ENCODE measurements at regions not wholly inside any gene's neighbourhood (a gene's known extent, or its start where the extent isn't known, plus 50 kb on each side); places are given as distances from the start of the nearest gene placed in this dataset.

- no peaks in the 10 kb centered on the region for H3K79me2 ChIP-seq (ENCODE audit: insufficient read depth, low read length)
- no peak overlapping the region for H3K9ac ChIP-seq (ENCODE audit: low read length)
- DNase-seq (ENCODE audit: low read depth, low spot score) (no peak), ATAC-seq (no peak)
- CTCF ChIA-PET: no interaction called here
- H3K27me3 ChIP-seq (ENCODE audit: insufficient read depth, low read length): no peaks in the 10 kb centered on the region
- H3K4me1 ChIP-seq (ENCODE audit: control insufficient read depth in 1 of 2, insufficient read depth in 2 of 2, low read length in 2 of 2): 0 out of 4 replicates have a peak, but pooled peaks cover 0 to 3% of the 10 kb centered on the region in 2 experiments
- no peak overlapping the region for H3K27ac ChIP-seq (ENCODE audit: low read depth, low read length)
- no peaks in the 10 kb centered on the region for H3K9me3 ChIP-seq (ENCODE audit: control insufficient read depth in 1 of 2, insufficient read depth in 1 of 2, low read depth in 1 of 2, low read length in 2 of 2)
- intact Hi-C loops (cut with micrococcal nuclease): no loop called here
- TF ChIP-seq SIN3A (IDR thresholded peaks at IDR 0.05; ENCODE audit: low read depth) (no peak), CTCF (IDR thresholded peaks at IDR 0.05 in 2 of 3, conservative IDR thresholded peaks at IDR 0.05 in 1 of 3; ENCODE audit: borderline replicate concordance in 1 of 3, insufficient read depth in 1 of 3, low read depth in 2 of 3, low read length in 2 of 3) (no peak), EGR1 (IDR thresholded peaks at IDR 0.05; ENCODE audit: low read depth) (no peak), FOSL1 (IDR thresholded peaks at IDR 0.05; ENCODE audit: low read depth) (no peak), REST (IDR thresholded peaks at IDR 0.05; ENCODE audit: low read depth) (no peak), EZH2 (IDR thresholded peaks at IDR 0.05) (no peak), SRF (IDR thresholded peaks at IDR 0.05; ENCODE audit: low read depth) (no peak), TCF7L2 (IDR thresholded peaks at IDR 0.05; ENCODE audit: borderline replicate concordance, extremely low read depth, insufficient read depth, insufficient read length) (no peak), SP1 (IDR thresholded peaks at IDR 0.05; ENCODE audit: low read depth) (no peak), ZNF274 (IDR thresholded peaks at IDR 0.05; ENCODE audit: low read depth, low read length) (no peak), ELF1 (IDR thresholded peaks at IDR 0.05; ENCODE audit: borderline replicate concordance, low read depth) (no peak), ZFX (IDR thresholded peaks at IDR 0.05) (no peak), POLR2A (IDR thresholded peaks at IDR 0.05; ENCODE audit: borderline replicate concordance, extremely low read depth, insufficient read depth, insufficient read length) (no peak)
- TF ChIP-seq, protein P1, sequence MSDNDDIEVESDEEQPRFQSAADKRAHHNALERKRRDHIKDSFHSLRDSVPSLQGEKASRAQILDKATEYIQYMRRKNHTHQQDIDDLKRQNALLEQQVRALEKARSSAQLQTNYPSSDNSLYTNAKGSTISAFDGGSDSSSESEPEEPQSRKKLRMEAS (IDR thresholded peaks at IDR 0.05): no peak
- TF ChIP-seq, protein P2, sequence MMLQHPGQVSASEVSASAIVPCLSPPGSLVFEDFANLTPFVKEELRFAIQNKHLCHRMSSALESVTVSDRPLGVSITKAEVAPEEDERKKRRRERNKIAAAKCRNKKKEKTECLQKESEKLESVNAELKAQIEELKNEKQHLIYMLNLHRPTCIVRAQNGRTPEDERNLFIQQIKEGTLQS (IDR thresholded peaks at IDR 0.05): no peak
- no peak overlapping the region for H3K4me3 ChIP-seq (replicated peaks in 1 of 2; ENCODE audit: low read depth in 1 of 2, low read length in 2 of 2)
- POLR2A ChIA-PET: no interaction called here
- H3K4me2 ChIP-seq (ENCODE audit: low read length): no peak overlapping the region
- H4K20me1 ChIP-seq (ENCODE audit: insufficient read depth): no peaks in the 10 kb centered on the region
- no TSS peak for BruUV-seq (replicated peaks)
- H3K36me3 ChIP-seq (ENCODE audit: control insufficient read depth in 1 of 2, insufficient read depth in 2 of 2, low read length in 2 of 2): no peaks in the 10 kb centered on the region
- no peaks in the 10 kb centered on the region for H3K9me2 ChIP-seq (ENCODE audit: insufficient read depth)
- RAD21 ChIA-PET (ENCODE audit: low non-redundant PET in 1 of 2, low total read pairs in 2 of 2, uncharacterized antibody in 2 of 2, unreplicated experiment in 2 of 2): interaction anchor here in 1 of 2 experiments (0.6 kb wide), 1 partner anchor 13 kb away, joined by 7 read pairs; no protein-coding TSS in a partner anchor
- H2AFZ ChIP-seq (ENCODE audit: low read depth, low read length, poor library complexity, severe bottlenecking): no peak overlapping the region
Observed at GRCh38 chr5:2179861-2180260, 297.1 kb upstream of the IRX4 start.

Data from HCT116 (cell line).